HG02973 (cell line): ENCODE measurements at regions not wholly inside any gene's neighbourhood (a gene's known extent, or its start where the extent isn't known, plus 50 kb on each side); places are given as distances from the start of the nearest gene placed in this dataset.
"Not testable (repeated sequence)": the region's sequence is repeated elsewhere in the genome, so short reads cannot be mapped to it uniquely, and the experiment has no call there.

Source experiments
- ATAC-seq: cut with Tn5 transposase; IDR thresholded peaks from one replicate; pipeline ENCODE4 v1.9.1; 2021; ENCODE audit warnings: moderate library complexity; ENCODE audit not compliant: unreplicated experiment

GRCh38 chr11:45412051-45412471 is 125.9 kb upstream of the SYT13 start:
- ATAC-seq, result no peak

GRCh38 chr11:45411228-45411946 is 125.2 kb upstream of the SYT13 start:
- no peak for ATAC-seq

GRCh38 chr11:45410391-45411227 is 124.5 kb upstream of the SYT13 start:
- no peak for ATAC-seq

- ATAC-seq, result no peak
These were observed 123.4 kb upstream of the SYT13 start for GRCh38 chr11:45409587-45409986.

GRCh38 chr11:45407226-45407625 is 121.1 kb upstream of the SYT13 start:
- ATAC-seq, result no peak

GRCh38 chr11:45405916-45406670 is 120.0 kb upstream of the SYT13 start:
- ATAC-seq, result no peak

- ATAC-seq, result not testable (repeated sequence)
These were observed 117.4 kb upstream of the SYT13 start for GRCh38 chr11:45403521-45403920.

GRCh38 chr11:45402049-45402630 is 116.0 kb upstream of the SYT13 start:
- no peak for ATAC-seq

GRCh38 chr11:45400591-45400990 is 114.5 kb upstream of the SYT13 start:
- no peak for ATAC-seq

- no peak for ATAC-seq
These were observed 113.0 kb upstream of the SYT13 start for GRCh38 chr11:45399166-45399565.

- ATAC-seq, result no peak
These were observed 112.2 kb upstream of the SYT13 start for GRCh38 chr11:45398325-45398724.

GRCh38 chr11:45396394-45396793 is 110.3 kb upstream of the SYT13 start:
- ATAC-seq, result no peak

GRCh38 chr11:45395947-45396346 is 109.8 kb upstream of the SYT13 start:
- no peak for ATAC-seq

- ATAC-seq, result no peak
These were observed 109.3 kb upstream of the SYT13 start for GRCh38 chr11:45395421-45395820.

- ATAC-seq, result no peak
These were observed 108.3 kb upstream of the SYT13 start for GRCh38 chr11:45394294-45395085.

GRCh38 chr11:45393826-45394225 is 107.7 kb upstream of the SYT13 start:
- ATAC-seq, result no peak

- ATAC-seq, result no peak
These were observed 107.2 kb upstream of the SYT13 start for GRCh38 chr11:45393334-45393733.

- no peak for ATAC-seq
These were observed 106.5 kb upstream of the SYT13 start for GRCh38 chr11:45392591-45393091.

- no peak for ATAC-seq
These were observed 106.0 kb upstream of the SYT13 start for GRCh38 chr11:45392154-45392553.

GRCh38 chr11:45391168-45391850 is 105.2 kb upstream of the SYT13 start:
- no peak for ATAC-seq
